Activated CD8-positive, alpha-beta memory T cell treated with anti-CD3 and anti-CD28 coated beads, Interleukin-2, amount 50 U/mL, for 24 hours (primary cell): ENCODE measurements at regions not wholly inside any gene's neighbourhood (a gene's known extent, or its start where the extent isn't known, plus 50 kb on each side); places are given as distances from the start of the nearest gene placed in this dataset.

Experiments
- DNase-seq: peaks from one replicate; pipeline ENCODE4 v3.0.0-alpha.2; 2020; ENCODE audit errors: extremely low read depth

DNA sequence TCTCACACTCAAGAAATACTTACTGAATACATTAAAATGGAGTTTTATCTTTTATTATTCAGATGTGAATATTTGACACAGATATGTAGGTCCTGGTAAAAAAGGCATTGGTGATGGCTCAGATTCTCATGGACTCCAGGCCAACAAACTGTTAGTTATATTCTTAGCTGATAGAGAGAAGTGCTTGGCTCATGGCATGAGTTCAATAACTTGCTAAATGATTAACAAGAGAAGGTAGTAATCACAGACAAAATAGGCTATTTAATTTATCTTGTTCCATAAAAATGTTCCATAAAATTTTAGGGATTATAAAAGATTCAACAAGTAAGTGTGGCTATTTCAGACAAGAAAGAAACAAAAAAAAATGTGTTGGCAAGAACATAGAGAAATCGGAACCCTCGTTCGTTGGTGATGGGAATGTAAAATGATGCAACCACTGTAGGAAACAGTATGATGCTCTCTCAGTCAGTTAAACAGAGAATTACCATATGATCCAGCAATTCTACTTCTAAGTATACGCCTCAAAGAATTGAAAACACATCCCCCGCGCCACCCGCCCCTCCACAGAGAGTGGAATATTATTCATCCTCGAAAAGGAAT lies 737.8 kb upstream of the ADAMTS5 start:
- no peak for DNase-seq

DNA sequence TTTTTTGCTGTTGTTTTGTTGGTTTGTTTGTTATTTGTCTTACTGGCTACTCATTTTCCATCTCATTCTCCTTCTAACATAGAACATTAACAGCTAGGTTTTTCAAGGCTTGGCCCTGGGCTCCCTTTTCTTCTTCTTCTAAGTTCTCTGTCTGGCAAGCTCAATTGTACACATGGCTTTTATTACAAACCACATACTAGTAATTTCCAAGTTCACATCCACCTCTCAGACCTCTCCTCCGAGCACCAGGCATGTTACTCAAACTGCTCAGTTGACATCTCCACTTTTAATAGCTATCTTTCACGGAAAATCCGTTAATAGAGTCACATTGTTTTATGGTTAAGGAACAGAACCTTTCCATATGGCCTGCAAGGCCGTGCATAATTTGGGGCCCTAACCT lies 736.9 kb upstream of the ADAMTS5 start:
- no peak for DNase-seq

DNA sequence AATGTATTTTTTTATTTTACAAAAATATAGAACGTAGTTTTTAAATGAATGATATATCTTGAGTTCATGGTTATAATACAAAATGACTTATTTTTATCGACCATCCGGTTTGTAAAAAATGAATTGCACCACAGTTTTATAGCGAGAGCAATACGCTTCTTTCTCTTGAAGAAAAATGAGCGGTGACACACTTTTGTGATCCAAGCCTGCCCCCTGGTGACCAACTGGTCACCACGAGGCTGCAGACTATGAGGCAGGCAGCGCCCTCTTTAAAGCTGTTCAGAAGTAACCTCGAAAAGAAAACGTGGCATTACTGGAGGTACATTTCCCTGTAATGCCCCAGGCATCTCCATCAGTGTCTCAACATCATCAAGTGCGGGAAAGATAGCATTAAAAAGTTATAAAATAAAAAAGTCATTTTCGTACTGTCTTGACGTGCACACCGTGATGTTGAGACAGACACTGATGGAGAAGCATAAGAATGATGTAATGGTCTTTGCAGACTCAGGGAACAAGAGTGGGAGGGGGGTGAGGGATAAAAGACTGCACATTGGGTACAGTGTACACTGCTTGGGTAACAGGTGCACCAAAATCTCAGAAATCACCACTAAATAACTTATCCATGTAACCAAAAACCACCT lies 734.2 kb upstream of the ADAMTS5 start:
- DNase-seq, result no peak

DNA sequence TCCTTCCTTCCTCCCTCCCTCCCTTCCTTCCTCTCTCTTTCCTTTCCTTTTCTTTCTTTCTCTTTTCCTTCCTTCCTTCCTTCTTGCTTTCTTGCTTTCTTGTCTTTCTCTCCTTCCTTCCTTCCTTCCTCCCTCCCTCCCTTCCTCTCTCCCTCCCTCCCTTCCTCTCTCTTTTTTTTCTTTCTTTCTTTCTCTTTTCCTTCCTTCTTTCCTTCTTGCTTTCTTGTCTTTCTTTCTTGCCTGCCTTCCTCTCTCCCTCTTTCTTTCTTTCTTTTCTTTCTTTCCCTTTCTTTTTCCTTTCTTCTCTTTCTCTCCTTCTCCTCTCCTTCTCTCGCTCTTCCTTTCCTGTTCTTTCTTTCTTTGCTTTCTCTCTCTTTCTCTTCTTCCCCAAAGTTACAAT lies 728.4 kb upstream of the ADAMTS5 start:
- no peak for DNase-seq

DNA sequence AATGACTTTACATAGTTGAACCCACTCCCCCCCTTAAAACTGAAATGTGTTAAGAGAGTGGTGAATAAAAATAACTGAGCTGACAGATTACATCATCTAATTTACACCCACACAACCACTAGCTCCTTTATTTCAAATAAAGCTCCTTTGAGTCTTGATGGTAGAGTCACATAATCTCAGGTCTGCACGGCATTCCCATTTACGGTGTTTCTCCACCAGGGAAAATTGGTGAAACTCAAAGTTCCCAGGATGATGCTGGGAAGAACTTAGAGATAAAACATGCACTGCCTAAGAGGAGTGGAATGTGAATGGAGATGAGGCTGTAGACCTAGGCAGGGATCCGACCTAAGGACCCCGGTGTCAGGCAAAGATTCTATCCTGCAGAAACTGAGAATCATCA lies 727.8 kb upstream of the ADAMTS5 start:
- no peak for DNase-seq

DNA sequence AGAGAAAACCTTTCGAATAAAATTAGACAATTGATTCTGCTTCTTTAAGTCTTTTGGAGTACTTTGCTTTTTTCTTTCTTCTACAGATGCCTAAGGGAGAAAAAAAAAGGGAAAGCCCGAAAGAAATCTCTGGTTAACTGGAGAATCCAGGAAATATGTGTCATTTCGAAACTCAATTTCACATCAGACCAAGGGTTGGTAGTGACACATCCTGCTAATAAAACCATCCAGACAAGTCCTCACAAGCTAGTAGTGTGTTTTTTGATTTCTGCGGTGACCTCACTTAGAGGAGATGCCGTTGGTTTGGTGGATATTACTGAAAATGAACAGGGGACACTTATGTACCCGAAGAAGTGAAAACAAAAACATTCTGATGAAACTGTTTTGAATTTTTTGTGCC lies 726.5 kb upstream of the ADAMTS5 start:
- DNase-seq, result no peak

DNA sequence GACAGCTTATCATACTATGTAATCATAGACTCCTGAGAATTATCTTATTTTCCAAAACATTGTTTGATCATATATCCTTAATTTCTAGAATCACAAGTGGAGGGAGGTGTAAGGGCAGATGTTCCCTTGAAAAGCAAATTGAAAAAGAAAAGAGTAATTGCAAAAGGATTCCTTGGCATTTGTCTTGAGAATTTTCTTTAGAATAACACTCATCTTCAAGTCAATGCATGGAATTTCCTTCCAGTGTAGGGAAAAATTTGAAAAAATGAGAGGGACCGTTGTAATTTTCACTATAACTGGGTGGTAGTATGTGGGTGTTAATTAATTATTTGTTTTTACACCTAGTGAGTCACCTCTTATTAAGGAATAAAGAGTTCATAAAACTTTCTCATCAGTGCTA lies 724.6 kb upstream of the ADAMTS5 start:
- DNase-seq, result no peak

DNA sequence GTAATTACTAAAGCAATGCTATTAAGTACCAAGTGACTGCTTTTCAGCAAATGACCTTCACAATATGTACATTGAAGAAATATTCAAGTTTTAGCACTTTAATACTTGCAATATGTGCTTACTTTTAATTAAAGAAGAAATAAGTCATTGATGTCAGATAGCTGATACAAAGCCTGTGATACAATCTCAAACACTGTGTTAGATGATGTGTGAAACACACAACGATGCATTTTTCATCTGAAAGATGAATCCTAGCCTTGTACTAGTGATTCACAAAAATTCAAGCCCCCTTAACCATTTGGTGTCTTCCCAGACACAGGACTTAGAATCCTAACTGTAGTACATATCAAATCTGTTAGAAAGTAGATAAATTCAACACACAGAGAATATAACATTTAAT lies 724.1 kb upstream of the ADAMTS5 start:
- no peak for DNase-seq

- no peak for DNase-seq
Observed at GRCh38 chr21:27690426-27690825, 723.5 kb upstream of the ADAMTS5 start.

DNA sequence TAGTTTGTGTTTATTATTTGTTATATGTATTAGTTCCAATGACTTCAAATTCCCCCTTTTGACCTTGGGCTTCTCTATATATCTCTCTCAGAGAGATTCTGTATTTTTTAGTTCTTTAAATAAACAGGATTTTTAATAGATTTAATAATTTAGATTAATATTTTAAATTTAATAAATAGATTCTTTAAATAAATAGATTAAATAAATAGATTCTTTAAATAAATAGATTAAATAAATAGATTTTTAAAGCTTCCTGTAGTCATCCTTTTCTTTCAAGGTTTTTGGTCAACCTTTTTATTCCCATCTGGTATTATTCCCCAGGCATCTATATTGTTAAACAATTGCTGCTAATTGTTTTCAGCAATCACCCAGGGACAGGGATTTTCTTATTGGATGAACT lies 721.9 kb upstream of the ADAMTS5 start:
- DNase-seq, result no peak

DNA sequence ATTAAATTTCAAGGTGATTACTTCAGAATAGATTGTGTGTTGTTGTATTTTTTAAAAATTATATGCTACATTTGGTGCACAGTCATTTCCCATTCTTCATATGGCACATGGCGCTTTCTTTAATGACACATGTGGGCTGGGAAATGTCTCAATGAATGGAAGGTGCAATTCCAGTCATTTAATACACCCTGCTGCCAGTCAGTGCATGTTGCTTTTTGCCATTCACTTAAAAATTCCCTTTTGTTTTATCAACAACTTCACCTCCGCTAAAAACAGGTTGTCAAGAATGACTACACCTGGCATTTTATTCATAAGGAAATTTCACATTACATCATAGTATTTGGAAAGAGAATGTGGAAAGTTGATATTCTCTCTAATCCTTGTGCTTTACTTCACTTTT lies 716.4 kb upstream of the ADAMTS5 start:
- no peak for DNase-seq

- DNase-seq, result no peak
Observed at GRCh38 chr21:27681841-27682240, 715.0 kb upstream of the ADAMTS5 start.

GRCh38 chr21:27681038-27681437 lies 714.1 kb upstream of the ADAMTS5 start:
- DNase-seq, result no peak

- no peak for DNase-seq
Observed at GRCh38 chr21:27680181-27680580, 713.3 kb upstream of the ADAMTS5 start.

DNA sequence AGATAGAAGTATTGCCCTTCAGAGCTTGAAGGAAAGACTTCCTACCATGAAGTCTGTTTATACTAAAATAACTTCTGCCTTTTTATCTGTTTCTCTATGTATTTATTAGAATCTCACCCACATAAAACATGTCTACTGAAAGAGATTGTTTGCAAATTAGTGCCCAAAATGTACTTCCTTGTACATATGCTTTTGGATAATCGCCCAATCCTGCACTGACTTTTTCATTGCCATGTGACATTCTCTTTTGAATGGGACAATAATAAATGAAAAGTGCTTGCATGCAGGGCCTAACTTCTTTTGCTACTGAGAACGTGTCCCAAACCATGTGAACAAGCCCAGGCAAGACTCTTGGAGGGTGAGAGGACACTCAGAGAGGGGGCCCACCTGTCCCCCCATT lies 711.6 kb upstream of the ADAMTS5 start:
- DNase-seq, result no peak

DNA sequence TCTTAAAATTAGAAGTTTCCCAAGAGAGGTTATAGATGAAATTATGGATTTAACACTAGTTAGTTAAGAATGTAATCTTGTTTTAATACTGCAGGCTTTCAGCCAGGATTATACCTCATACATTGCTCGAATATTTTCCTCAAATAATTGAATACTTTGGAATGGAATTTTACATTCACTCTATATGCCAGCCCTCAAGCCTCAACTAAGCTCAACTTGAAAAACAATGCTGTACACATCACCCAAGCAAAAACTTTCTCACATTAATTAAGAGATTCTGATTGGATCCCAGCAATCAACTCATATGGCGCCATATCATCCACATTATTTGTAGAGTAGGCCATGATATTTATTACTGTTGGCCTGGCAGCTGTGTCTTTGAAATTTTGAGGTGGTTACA lies 710.7 kb upstream of the ADAMTS5 start:
- no peak for DNase-seq

- no peak for DNase-seq
Observed at GRCh38 chr21:27675306-27675705, 708.4 kb upstream of the ADAMTS5 start.

DNA sequence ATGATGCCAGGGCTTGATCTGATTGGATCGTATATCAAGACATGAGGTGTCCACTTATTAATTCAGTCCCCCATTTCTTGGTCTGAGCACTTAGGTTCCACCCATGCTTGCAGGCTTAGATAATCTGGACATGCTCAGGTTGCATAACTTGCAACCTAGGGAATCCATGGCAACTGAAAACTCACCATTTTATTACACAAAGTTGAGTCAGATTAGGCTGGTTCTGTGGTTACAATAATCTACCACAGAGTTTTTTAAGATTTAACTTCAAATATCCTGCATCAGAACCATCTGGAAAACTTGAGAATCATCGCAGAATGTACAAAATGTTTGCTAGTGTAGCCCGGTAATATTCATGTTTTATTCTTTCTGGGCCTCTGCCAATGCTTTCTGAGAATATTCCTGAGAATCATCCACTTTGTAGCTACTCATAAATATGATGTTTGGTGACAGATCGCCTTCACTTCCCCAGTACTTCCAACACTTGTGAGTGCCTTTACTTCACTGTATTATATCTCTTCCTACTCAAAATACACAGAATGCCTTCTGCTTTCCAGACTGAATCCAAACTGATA lies 707.2 kb upstream of the ADAMTS5 start:
- no peak for DNase-seq

- DNase-seq, result no peak
Observed at GRCh38 chr21:27673581-27673980, 706.7 kb upstream of the ADAMTS5 start.

GRCh38 chr21:27671207-27671606 lies 704.3 kb upstream of the ADAMTS5 start:
- DNase-seq, result no peak

GRCh38 chr21:27653481-27653880 lies 686.6 kb upstream of the ADAMTS5 start:
- DNase-seq, result no peak

DNA sequence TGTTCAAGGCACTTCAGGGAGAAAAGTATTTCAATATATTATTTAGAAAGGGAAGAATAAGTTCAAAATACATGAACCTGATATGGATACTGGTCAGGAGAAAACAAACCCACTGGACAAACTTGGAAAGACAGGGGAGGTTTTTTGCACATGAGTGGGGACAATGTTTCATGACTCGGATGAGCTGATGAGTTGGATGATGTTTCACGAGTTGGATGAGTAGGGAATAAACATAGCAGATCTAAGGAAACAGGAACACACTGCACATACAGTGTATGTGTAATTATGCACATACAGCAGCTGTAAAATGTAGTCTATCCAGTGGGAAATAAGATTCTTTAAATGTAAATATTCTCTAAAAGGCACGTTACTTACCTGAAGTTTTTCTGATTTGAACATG lies 682.9 kb upstream of the ADAMTS5 start:
- DNase-seq, result no peak

GRCh38 chr21:27649323-27649722 lies 682.4 kb upstream of the ADAMTS5 start:
- DNase-seq, result no peak

GRCh38 chr21:27648560-27648959 lies 681.7 kb upstream of the ADAMTS5 start:
- DNase-seq, result no peak
